Activated CD8-positive, alpha-beta memory T cell treated with anti-CD3 and anti-CD28 coated beads for 24 hours (primary cell): ENCODE measurements at regions not wholly inside any gene's neighbourhood (a gene's known extent, or its start where the extent isn't known, plus 50 kb on each side); places are given as distances from the start of the nearest gene placed in this dataset.
"Not testable (repeated sequence)": the region's sequence is repeated elsewhere in the genome, so short reads cannot be mapped to it uniquely, and the experiment has no call there.

Experiments used
- DNase-seq: peaks from one replicate; pipeline ENCODE4 v3.0.0-alpha.2; 2020

- no peak for DNase-seq
Observed at GRCh38 chr1:88528792-88529191, 155.3 kb upstream of the PKN2 start.

- no peak for DNase-seq
Observed at GRCh38 chr1:88529581-88529980, 154.5 kb upstream of the PKN2 start.

- no peak for DNase-seq
Observed at GRCh38 chr1:88530246-88530645, 153.8 kb upstream of the PKN2 start.

DNA sequence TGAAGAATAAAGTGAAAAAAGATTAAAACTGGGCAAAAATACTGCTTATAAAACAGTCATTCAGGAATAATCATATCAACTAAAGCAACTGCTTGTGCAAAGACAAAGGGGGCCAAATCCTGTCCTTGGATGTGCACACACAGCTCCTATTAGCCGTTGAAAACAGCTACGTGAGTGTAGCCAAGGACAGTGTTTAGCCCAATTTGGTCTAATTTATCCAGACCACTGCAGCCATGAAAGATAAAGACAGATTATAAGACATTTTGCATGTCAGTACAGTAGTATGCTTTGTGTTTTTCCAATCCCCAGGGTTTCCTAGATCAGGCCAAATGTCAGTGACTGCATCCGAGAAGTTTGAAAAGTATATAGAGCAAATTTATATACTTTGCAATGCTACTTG, 146.3 kb upstream of the PKN2 start:
- DNase-seq = no peak

- DNase-seq = no peak
Observed at GRCh38 chr1:88538222-88538899, 145.7 kb upstream of the PKN2 start.

GRCh38 chr1:88540255-88540654, 143.8 kb upstream of the PKN2 start:
- no peak for DNase-seq

DNA sequence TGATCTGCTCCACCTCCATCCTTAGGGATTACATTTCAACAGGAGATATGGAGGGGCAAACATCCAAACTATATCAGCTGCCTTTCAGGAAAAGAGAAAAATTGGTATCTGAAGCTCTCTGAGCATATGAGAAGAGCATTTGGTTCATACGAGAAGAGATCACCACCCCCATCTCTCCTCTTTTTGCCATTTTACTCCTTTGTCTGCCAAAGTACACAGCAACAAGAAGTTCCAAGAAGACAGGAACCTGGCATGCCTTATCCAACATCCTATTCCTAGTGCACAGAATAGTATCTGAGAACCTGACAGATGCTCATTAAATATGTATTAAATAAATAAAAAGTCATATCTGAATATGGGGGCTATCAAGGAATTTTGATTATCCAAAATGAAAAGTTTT, 142.5 kb upstream of the PKN2 start:
- DNase-seq = no peak

GRCh38 chr1:88544195-88544594, 139.9 kb upstream of the PKN2 start:
- DNase-seq = no peak

DNA sequence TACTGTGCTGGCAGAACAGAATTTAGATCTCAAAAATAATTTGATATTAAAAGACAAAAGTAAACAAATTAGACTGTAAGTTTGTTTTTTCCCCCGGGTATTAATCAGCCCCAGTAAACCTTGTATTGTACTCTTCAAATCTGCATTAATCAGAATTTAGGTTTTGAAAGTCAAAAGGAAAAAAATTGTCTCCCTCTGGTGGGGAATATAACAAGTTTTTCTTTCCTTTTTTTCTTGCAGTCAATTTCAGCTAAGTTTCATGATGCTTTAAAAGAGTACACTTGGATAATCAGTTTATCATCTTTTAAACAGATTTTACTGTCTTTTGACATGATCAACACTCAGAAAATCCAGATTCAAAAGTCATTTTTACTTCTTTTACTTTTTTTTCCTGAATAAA, 134.5 kb upstream of the PKN2 start:
- DNase-seq = no peak

DNA sequence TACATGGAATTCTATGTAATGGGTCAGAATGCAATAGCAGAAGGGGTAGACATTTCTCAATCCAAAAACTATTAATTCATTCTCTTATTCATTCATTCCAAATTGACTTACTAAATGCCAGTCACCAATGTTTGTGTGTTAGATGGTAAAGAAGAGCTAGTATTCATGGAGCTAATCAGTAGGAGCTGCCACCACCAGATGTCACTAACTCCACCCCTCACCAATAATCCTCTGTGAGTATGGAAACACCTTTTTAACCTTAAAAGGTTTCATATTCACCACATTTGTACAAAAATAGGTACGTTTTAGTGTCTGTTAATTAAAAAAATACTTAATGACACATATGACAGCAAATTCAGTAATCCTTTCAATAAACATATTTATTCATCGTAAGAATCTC, 131.8 kb upstream of the PKN2 start:
- DNase-seq = no peak

GRCh38 chr1:88557014-88557413, 127.1 kb upstream of the PKN2 start:
- no peak for DNase-seq

- DNase-seq = no peak
Observed at GRCh38 chr1:88560621-88561020, 123.5 kb upstream of the PKN2 start.

DNA sequence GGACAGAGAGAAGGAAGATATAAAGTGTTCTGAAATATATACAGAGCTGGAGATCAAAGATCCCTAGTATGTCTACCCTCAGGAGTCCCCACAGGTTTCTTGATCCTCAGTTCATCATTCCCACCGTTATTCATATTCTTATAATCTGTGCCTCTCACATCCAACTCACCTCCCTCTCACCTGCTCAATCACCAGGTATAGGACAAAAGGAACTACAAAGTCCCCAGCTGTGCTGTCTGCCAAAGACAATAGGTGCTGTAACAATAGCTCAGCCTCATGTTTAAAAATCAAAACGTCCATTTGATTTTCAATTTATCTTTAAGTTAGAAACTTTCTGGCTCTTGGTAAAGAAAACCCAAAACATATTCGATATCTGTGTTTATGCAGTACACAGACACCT, 121.1 kb upstream of the PKN2 start:
- no peak for DNase-seq

DNA sequence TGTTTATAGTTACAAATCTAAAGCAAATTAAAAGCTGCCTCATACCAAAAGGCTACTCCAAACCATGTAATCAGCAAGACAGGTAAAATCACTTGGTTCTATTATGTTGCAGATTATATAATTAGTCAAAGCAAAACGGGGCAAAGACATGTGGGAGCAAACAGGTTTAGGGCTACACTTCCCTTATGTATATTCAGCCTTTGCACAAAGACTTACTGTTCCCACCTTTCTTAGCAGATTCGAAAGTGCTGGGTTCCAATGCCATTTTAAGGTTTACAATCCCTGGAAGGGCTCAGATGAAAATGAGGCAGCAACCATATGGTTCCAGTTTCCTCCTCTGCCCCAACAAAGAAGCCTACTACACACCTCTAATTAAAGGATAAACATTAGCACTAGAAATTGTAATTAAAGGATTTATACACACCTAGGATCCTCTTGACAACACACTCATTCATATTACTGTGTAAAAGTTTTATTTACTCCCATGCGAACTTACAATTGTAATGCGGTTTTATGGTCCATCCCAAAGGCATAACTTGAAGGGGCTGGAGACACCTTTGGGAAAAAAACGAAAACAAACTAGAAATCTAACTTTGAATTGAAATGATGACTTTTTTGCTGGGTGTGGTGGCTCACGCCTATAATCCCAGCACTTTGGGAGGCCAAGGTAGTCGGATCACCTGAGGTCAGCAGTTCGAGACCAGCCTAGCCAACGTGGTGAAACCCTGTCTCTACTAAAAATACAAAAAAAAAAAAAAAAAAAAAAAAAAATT, 117.3 kb upstream of the PKN2 start:
- DNase-seq = no peak

- DNase-seq = no peak
Observed at GRCh38 chr1:88571506-88571905, 112.6 kb upstream of the PKN2 start.

DNA sequence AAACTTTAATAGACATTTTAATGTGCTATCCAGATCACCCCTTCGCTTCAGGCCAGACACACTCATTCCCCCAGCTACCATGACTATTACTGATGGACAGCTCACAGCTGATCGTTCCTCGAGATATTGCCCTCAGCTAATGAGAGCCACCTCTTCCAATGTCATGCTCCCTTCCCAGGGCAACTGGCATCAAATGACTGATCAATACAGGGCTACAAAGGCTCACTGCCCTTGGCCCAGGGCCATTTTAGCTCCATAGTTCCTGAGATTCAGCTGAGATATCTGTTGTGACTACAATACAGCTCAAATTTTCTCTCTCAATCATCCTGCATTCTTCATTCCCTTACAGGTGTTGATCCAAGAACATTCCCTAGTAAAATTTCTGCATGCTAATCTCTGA, 104.5 kb upstream of the PKN2 start:
- DNase-seq = no peak

DNA sequence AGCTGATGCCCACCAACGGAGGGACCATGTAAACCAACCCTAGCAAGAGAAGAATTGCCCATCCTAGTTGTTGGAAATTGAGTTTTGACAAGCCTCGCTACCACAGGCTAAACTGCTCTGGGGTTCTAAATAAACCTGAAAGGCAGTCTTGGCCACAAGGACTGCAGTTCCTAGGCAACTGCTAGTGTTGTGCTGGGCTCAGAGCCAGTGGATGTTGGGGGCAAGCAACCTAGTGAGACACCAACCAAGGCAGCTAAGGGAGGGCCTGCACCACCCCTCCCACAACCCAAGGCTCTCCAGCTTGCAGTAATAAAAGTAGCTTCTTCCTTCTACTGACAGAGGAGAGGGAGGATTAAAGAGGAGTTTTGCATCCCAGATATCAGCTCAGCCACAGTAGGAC, 102.4 kb upstream of the PKN2 start:
- DNase-seq = no peak

GRCh38 chr1:88593358-88593757, 90.7 kb upstream of the PKN2 start:
- no peak for DNase-seq

GRCh38 chr1:88595355-88596002, 88.6 kb upstream of the PKN2 start:
- DNase-seq = no peak

DNA sequence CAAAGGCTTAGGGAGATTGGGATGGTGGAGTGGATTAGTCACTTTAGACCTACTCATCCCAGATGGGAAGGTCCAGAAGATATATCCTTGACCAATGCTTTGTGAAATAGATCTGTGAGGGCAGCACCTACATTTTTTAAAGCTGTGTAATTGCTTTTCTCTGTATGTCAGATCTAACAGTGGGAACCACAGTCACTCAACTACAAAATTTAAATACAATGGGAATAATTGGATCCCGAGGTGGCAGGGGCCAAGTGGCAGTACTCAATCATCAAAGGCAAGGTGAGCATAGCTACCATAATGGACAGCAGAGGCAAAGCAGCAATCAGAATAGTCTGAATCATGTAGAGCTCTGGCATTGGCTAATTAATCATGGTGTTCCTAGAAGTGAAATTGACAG, 86.1 kb upstream of the PKN2 start:
- DNase-seq = not testable (repeated sequence)

- DNase-seq = no peak
Observed at GRCh38 chr1:88608139-88608943, 75.7 kb upstream of the PKN2 start.

DNA sequence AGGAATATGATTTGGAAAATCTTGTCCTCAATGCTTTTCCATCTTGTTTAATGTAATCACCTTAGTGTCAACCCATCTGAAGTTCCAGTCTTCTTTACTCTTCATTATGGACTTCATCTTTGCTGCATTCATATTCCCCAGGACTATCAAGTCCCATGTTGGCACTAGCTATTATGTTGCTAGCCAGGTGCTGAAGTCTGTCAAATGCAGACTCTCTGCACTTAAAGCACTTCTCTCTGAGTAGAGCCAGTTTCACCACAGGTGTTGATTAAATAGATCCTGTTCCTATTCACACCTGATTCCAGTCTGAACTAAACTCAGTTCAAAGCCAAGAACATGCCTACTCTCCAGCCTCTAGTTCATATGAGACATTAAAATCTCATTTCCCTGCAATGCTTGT, 75.0 kb upstream of the PKN2 start:
- DNase-seq = no peak

GRCh38 chr1:88610687-88611086, 73.4 kb upstream of the PKN2 start:
- DNase-seq = no peak
